H9 (cell line): ENCODE measurements at regions not wholly inside any gene's neighbourhood (a gene's known extent, or its start where the extent isn't known, plus 50 kb on each side); places are given as distances from the start of the nearest gene placed in this dataset.

Experiments used
- DNase-seq: peaks from one replicate; pipeline ENCODE4 v3.0.0-alpha.2; 2017
- H2AFZ ChIP-seq: one replicate; pipeline ENCODE4 v1.6.1; 2013; ENCODE audit warnings: mild to moderate bottlenecking, low read length, control low read depth, moderate library complexity
- H2AK5ac ChIP-seq: 2 replicates; pipeline ENCODE4 v1.6.1; 2013; ENCODE audit warnings: low read length, control low read depth, mixed read lengths; ENCODE audit not compliant: insufficient read length
- H2BK120ac ChIP-seq: one replicate; pipeline ENCODE4 v1.6.1; 2013; ENCODE audit warnings: low read depth, mild to moderate bottlenecking, low read length, control low read depth, inconsistent platforms; ENCODE audit not compliant: poor library complexity, severe bottlenecking
- H2BK12ac ChIP-seq: 2 replicates; pipeline ENCODE4 v1.6.1; 2013; ENCODE audit warnings: low read length, control low read depth, mixed read lengths, low read depth; ENCODE audit not compliant: insufficient read length
- H2BK15ac ChIP-seq: 2 replicates; pipeline ENCODE4 v1.6.1; 2013; ENCODE audit warnings: low read depth, low read length, control low read depth
- H2BK20ac ChIP-seq: one replicate; pipeline ENCODE4 v1.6.1; 2013; ENCODE audit warnings: low read depth, mild to moderate bottlenecking, low read length, control low read depth, inconsistent platforms; ENCODE audit not compliant: poor library complexity, severe bottlenecking
- H2BK5ac ChIP-seq: 2 replicates; pipeline ENCODE4 v1.6.1; 2013; ENCODE audit warnings: low read length, control low read depth, mixed read lengths; ENCODE audit not compliant: insufficient read length
- H3K14ac ChIP-seq: 2 replicates; pipeline ENCODE4 v1.6.1; 2013; ENCODE audit warnings: low read length, control low read depth; ENCODE audit not compliant: insufficient read depth
- H3K18ac ChIP-seq: 2 replicates; pipeline ENCODE4 v1.6.1; 2013; ENCODE audit warnings: low read depth, mild to moderate bottlenecking, mixed read lengths, low read length, control low read depth; ENCODE audit not compliant: insufficient read length
- H3K23ac ChIP-seq: 2 replicates; pipeline ENCODE4 v1.6.1; 2013; ENCODE audit warnings: low read length, control low read depth, mixed read lengths, low read depth; ENCODE audit not compliant: insufficient read length
- H3K23me2 ChIP-seq: 2 replicates; pipeline ENCODE4 v1.6.1; 2013; ENCODE audit warnings: low read depth, mild to moderate bottlenecking, mixed read lengths, low read length, control low read depth; ENCODE audit not compliant: insufficient read length, poor library complexity, severe bottlenecking
- H3K27ac ChIP-seq: 2 replicates; pipeline ENCODE4 v1.5.1; 2013; ENCODE audit warnings: low read length, control low read depth, mixed read lengths, low read depth; ENCODE audit not compliant: insufficient read length
- H3K27me3 ChIP-seq: 2 replicates; pipeline ENCODE4 v1.6.1; 2013; ENCODE audit warnings: low read length, control low read depth, inconsistent platforms; ENCODE audit not compliant: insufficient read depth
- H3K4ac ChIP-seq: 2 replicates; pipeline ENCODE4 v1.6.1; 2013; ENCODE audit warnings: low read depth, mild to moderate bottlenecking, control low read depth, inconsistent platforms, low read length, moderate library complexity
- H3K4me1 ChIP-seq: 2 replicates; pipeline ENCODE4 v1.6.1; 2013; ENCODE audit warnings: low read length, control low read depth, inconsistent platforms; ENCODE audit not compliant: insufficient read depth
- H3K4me2 ChIP-seq: 2 replicates; pipeline ENCODE4 v1.6.1; 2013; ENCODE audit warnings: low read length, control low read depth, mixed read lengths; ENCODE audit not compliant: insufficient read length, insufficient read depth
- H3K56ac ChIP-seq: 2 replicates; pipeline ENCODE4 v1.6.1; 2013; ENCODE audit warnings: low read depth, mild to moderate bottlenecking, mixed read lengths, low read length, control low read depth; ENCODE audit not compliant: insufficient read length
- H3K79me1 ChIP-seq: 2 replicates; pipeline ENCODE4 v1.6.1; 2013; ENCODE audit warnings: low read depth, mild to moderate bottlenecking, moderate library complexity, low read length, control low read depth, inconsistent platforms; ENCODE audit not compliant: insufficient read depth, poor library complexity, severe bottlenecking
- H3K79me2 ChIP-seq: 2 replicates; pipeline ENCODE4 v1.6.1; 2013; ENCODE audit warnings: low read length, control low read depth, inconsistent platforms; ENCODE audit not compliant: insufficient read depth
- H3K9ac ChIP-seq: 2 replicates; pipeline ENCODE4 v1.6.1; 2013; ENCODE audit warnings: low read length, control low read depth, mixed read lengths; ENCODE audit not compliant: insufficient read length; ENCODE audit errors: extremely low read depth
- H3K9me3 ChIP-seq: one replicate; pipeline ENCODE4 v1.6.1; 2013; ENCODE audit warnings: low read depth, low read length, inconsistent platforms; ENCODE audit not compliant: control insufficient read depth
- H3T11ph ChIP-seq: one replicate; pipeline ENCODE4 v1.6.1; 2013; ENCODE audit warnings: mild to moderate bottlenecking, low read length, control low read depth, inconsistent platforms
- H4K20me1 ChIP-seq: one replicate; pipeline ENCODE4 v1.6.1; 2013; ENCODE audit not compliant: control insufficient read depth, insufficient read length, insufficient read depth
- H4K5ac ChIP-seq: 2 replicates; pipeline ENCODE4 v1.6.1; 2013; ENCODE audit warnings: low read depth, mild to moderate bottlenecking, mixed read lengths, low read length, control low read depth; ENCODE audit not compliant: insufficient read length
- H4K8ac ChIP-seq: replicated peaks from 2 replicates; pipeline ENCODE4 v1.6.1; 2013; ENCODE audit warnings: low read length, control low read depth, mixed read lengths, low read depth; ENCODE audit not compliant: insufficient read length
- H4K91ac ChIP-seq: 2 replicates; pipeline ENCODE4 v1.6.1; 2013; ENCODE audit warnings: low read depth, mild to moderate bottlenecking, moderate library complexity, mixed read lengths, low read length, control low read depth; ENCODE audit not compliant: insufficient read length
- H3K27ac Mint-ChIP-seq, 3 experiments: 2 replicates in 2 of 3; 3 replicates in 1 of 3; pipeline ENCODE4 v1.8.0; 2020 to 2021; ENCODE audit warnings: mixed read lengths in 3 of 3, mild to moderate bottlenecking in 1 of 3, moderate library complexity in 1 of 3
- H3K27me3 Mint-ChIP-seq: 2 replicates; pipeline ENCODE4 v1.8.0; 2021; ENCODE audit warnings: low read depth, mild to moderate bottlenecking, moderate library complexity, mixed read lengths
- H3K36me3 Mint-ChIP-seq, 3 experiments: 2 replicates in 2 of 3; 3 replicates in 1 of 3; pipeline ENCODE4 v1.8.0; 2020 to 2021; ENCODE audit warnings: low read depth in 3 of 3, mixed read lengths in 3 of 3; ENCODE audit not compliant: insufficient read depth in 1 of 3
- H3K4me1 Mint-ChIP-seq, 2 experiments: 2 replicates each; pipeline ENCODE4 v1.8.0; 2020; ENCODE audit warnings: mixed read lengths in 2 of 2
- H3K4me3 Mint-ChIP-seq, 2 experiments: 2 replicates in 1 of 2; 3 replicates in 1 of 2; pipeline ENCODE4 v1.8.0; 2020 to 2021; ENCODE audit warnings: mild to moderate bottlenecking in 2 of 2, mixed read lengths in 2 of 2, moderate library complexity in 1 of 2
- H3K9me3 Mint-ChIP-seq, 2 experiments: 2 replicates in 1 of 2; 3 replicates in 1 of 2; pipeline ENCODE4 v1.8.0; 2020; ENCODE audit warnings: mild to moderate bottlenecking in 2 of 2, mixed read lengths in 2 of 2, moderate library complexity in 1 of 2
- CTCF ChIP-seq: fragments of 200-600 bp; sonication (generic); conservative IDR thresholded peaks from 3 replicates; pipeline ENCODE4 v1.8.0; 2021; ENCODE audit warnings: antibody characterized with exemption, mild to moderate bottlenecking
- WGBS: extraction: QIAGEN DNeasy Blood & Tissue Kit; methylation state at CpG from one replicate; pipeline ENCODE4 v1.1.7; 2013; ENCODE audit warnings: missing lambda C conversion rate, low lambda C conversion rate, mixed read lengths; ENCODE audit not compliant: insufficient read length; ENCODE audit errors: extremely low coverage; 5-methylcytosine and 5-hydroxymethylcytosine counted together

DNA sequence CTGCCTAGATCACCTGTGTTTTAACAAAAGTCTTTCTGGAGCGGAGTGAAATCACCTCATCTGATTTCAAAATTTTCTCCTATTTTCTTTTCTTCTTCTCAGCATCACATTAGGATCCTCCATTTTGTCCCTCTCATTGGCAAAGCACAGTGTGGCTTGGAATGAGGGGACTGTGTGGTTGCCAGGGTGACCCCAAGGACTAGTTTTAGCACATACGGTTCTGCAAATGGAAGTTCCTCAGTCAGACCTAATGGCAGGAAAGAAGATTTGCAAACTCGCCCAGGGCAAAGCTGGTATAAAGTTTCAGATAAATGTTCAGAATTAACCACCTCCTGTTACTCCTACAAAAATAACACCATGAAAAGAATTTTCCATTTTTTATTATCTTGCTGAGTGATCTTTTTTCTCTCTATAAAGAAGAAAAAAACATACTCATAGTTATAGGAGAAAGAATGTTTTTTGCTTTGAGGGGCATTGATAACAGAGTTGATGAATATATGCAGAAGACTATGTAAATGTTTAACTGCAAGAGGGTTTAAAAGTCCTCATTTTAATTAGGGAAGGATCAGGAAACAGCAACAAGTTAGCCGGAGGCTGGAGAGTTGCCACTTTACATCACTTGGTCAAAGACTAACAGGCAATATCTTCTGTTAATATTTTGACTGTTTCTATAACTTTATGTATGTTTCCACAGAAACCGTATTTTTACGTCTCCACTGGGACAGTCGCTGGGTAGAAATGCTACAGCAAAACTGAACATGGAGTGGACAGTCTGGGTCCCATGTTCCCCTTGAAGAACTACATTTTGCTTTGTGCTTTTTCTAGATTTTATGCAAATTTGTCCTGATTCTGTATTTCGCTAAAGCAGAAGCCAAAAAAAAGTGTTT lies 257.8 kb downstream of the NR2F1-AS1 start:
- Histone ChIP-seq H2AK5ac (no peak overlapping the region), H3K27ac (no peak overlapping the region), H3K79me1 (no peaks in the 10 kb centered on the region), H2AFZ (no peak overlapping the region), H2BK12ac (no peak overlapping the region), H3K14ac (no peak overlapping the region), H2BK5ac (no peak overlapping the region), H3K27me3 (no peaks in the 10 kb centered on the region), H3K18ac (no peak overlapping the region), H3K56ac (no peak overlapping the region), H3K23ac (no peak overlapping the region), H4K20me1 (no peaks in the 10 kb centered on the region), H3K79me2 (no peaks in the 10 kb centered on the region), H3K9ac (no peak overlapping the region), H2BK20ac (no peak overlapping the region), H3K4me1 (no peaks in the 10 kb centered on the region), H4K8ac (no peak overlapping the region), H2BK15ac (no peak overlapping the region), H2BK120ac (no peak overlapping the region), H3K4me2 (no peak overlapping the region), H4K91ac (no peak overlapping the region), H3K9me3 (no peaks in the 10 kb centered on the region), H3K4ac (no peak overlapping the region), H4K5ac (no peak overlapping the region), H3K23me2 (no peaks in the 10 kb centered on the region), H3T11ph (no peak overlapping the region)
- TF ChIP-seq CTCF, result no peak
- H3K4me3 Mint-ChIP-seq, result no peak overlapping the region
- H3K27ac Mint-ChIP-seq, result no peak overlapping the region; a peak in 2 of 7 replicates
- no peaks in the 10 kb centered on the region for H3K36me3 Mint-ChIP-seq
- no peaks in the 10 kb centered on the region for H3K9me3 Mint-ChIP-seq
- no CpG with 5 or more reads among the region's 8 CpGs for WGBS
- H3K4me1 Mint-ChIP-seq, result no peaks in the 10 kb centered on the region
- no peak for DNase-seq
- no peaks in the 10 kb centered on the region for H3K27me3 Mint-ChIP-seq
